ENCODE measurements at regions not wholly inside any gene's neighbourhood (a gene's known extent, or its start where the extent isn't known, plus 50 kb on each side); places are given as distances from the start of the nearest gene placed in this dataset.

- no peak for DNase-seq
These were observed 159.1 kb upstream of the CSF3R start for GRCh38 chr1:36641776-36642175.

GRCh38 chr1:36639461-36639860 is 156.7 kb upstream of the CSF3R start:
- DNase-seq = no peak

GRCh38 chr1:36638268-36638667 is 155.6 kb upstream of the CSF3R start:
- DNase-seq = no peak

GRCh38 chr1:36636206-36636605 is 153.5 kb upstream of the CSF3R start:
- DNase-seq = no peak

- no peak for DNase-seq
These were observed 152.6 kb upstream of the CSF3R start for GRCh38 chr1:36635284-36635683.

GRCh38 chr1:36628804-36629203 is 146.1 kb upstream of the CSF3R start:
- no peak for DNase-seq

- no peak for DNase-seq
These were observed 143.7 kb upstream of the CSF3R start for GRCh38 chr1:36626435-36626834.

- no peak for DNase-seq
These were observed 143.2 kb upstream of the CSF3R start for GRCh38 chr1:36625935-36626310.

- no peak for DNase-seq
These were observed 142.7 kb upstream of the CSF3R start for GRCh38 chr1:36625253-36625934.

GRCh38 chr1:36624466-36624865 is 141.8 kb upstream of the CSF3R start:
- DNase-seq = no peak

GRCh38 chr1:36622741-36623648 is 140.3 kb upstream of the CSF3R start:
- no peak for DNase-seq

GRCh38 chr1:36621531-36621930 is 138.8 kb upstream of the CSF3R start:
- no peak for DNase-seq

GRCh38 chr1:36620142-36620541 is 137.4 kb upstream of the CSF3R start:
- no peak for DNase-seq

GRCh38 chr1:36614991-36615390 is 132.3 kb upstream of the CSF3R start:
- no peak for DNase-seq

GRCh38 chr1:36614571-36614970 is 131.9 kb upstream of the CSF3R start:
- DNase-seq = no peak

- DNase-seq = no peak
These were observed 131.0 kb upstream of the CSF3R start for GRCh38 chr1:36613721-36614120.

GRCh38 chr1:36612881-36613280 is 130.2 kb upstream of the CSF3R start:
- no peak for DNase-seq

- DNase-seq = no peak
These were observed 129.4 kb upstream of the CSF3R start for GRCh38 chr1:36612121-36612520.

GRCh38 chr1:36609241-36610027 is 126.7 kb upstream of the CSF3R start:
- peak; percentile 88 for DNase-seq

- DNase-seq = no peak
These were observed 125.6 kb upstream of the CSF3R start for GRCh38 chr1:36608272-36608671.

- no peak for DNase-seq
These were observed 124.5 kb upstream of the CSF3R start for GRCh38 chr1:36607263-36607651.

- no peak for DNase-seq
These were observed 124.0 kb upstream of the CSF3R start for GRCh38 chr1:36606641-36607262.

All from eye (tissue), 1 donor.